ENCODE measurements at regions not wholly inside any gene's neighbourhood (a gene's known extent, or its start where the extent isn't known, plus 50 kb on each side); places are given as distances from the start of the nearest gene placed in this dataset.
"Not testable (repeated sequence)": the region's sequence is repeated elsewhere in the genome, so short reads cannot be mapped to it uniquely, and the experiment has no call there.

DNA sequence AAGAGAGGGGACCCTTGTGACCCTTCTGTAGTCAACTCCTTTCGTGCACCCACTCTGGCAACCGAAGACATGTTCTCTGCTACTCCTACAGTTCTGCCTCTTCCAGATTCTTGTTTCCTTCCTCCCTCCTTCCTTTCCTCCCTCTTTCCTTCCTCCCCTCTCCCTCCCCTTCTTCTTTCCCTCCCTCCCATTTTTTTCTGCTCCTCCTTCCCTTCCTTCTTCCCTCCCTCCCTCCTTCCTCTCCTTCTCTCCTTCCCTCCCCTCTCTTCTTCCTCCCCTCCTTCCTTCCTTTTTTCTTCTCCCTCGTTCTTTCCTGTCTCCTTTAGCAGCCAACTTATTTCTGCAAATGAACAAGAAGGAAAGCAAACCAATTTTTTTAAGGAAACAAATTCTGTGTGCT lies 111.5 kb downstream of the NPTX2 start:
- no peak for DNase-seq (ENCODE audit: low read depth)

DNA sequence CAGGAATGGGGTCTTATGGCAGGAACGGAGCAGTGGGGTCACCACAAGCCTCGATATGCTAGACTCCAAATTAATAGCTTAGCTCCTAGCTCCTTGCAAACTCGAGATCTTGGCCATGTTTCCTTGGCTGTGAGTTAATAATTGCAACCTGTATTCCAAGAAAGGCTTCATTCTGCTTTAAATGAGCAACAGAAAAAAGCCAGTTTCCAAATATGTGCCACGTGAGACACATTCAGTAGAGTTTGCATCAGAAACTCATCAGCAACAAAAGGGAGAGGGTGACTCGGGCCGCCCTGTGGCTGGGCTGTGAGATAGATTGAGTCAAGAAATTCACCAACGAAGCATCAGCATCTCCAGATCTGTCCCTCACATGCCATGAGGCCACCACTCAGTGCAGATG lies 112.0 kb downstream of the NPTX2 start:
- DNase-seq (ENCODE audit: low read depth): no peak

DNA sequence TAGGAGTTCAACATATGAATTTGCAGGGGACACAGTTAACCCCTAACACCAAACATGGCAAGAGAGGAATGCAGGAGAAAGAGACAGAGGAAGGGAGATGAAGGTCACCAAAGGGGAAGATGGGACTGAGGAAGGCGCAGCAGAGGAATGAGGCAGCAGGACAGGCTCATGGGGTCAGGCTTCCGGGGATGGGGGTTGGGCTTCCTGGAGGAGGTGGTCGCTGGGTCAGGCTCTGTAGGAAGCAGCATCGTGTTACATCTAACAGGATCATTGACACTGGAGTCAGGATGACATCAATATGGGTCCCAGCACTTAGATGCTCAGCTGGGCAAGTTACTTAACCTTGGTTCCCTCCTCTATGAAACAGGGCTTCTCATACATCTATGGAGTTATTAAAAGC lies 113.2 kb downstream of the NPTX2 start:
- DNase-seq (ENCODE audit: low read depth): no peak

DNA sequence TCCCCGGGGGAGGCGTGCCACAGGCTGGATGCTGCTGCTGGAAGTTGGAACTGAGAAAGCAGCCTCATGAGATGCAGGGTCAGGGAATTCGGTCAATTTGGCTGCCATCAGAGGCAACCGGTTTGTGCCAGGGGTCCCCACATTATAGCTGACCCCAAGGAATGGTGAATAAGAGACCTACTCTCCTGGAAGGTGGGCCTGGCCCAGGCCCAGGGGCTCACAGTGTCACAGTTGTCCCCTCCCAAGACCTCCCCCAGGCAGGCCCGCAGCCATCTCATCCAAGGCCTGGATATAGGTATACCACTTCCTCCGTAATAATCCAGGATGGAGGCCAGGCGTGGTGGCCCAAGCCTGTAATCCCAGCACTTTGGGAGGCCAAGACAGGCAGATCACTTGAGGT lies 114.6 kb downstream of the NPTX2 start:
- no peak for DNase-seq (ENCODE audit: low read depth)

DNA sequence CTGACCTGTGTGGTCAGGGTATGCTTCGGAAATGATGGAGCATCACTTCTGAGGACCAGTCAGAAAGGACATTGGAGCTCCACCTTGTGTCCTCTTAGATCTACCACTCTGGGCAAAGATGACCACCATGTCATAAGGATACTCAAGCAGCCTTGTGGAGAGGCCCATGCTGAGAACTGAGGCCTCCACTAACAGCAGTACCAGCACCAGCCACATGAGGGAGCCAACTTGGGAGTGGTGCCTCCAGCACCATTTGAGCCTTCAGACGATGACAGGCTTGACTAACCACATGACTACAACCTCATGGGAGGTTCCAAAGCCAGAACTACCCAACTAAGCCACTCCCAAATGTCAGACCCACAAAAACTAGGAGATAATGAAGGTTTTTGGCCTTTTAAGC lies 116.0 kb downstream of the NPTX2 start:
- DNase-seq (ENCODE audit: low read depth): no peak

DNA sequence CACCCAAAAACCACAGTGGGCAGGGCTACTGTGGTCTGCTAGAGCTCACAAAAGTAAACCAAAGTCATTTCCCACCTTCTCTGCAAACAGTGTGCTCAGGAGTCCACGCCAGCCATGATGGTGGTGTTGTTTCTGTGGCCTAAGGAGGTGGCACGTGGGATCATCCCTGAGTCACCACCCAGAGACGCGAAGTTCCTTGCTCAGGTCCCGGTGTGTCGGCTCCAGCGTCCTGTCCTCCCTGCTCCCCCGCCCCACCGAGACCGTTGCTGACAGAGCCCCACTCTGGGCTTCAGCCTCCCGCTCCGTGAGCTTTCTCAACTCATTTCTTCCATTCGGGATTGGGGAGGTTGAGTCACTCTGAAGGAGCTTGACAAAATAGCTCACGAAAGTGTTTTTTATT lies 118.7 kb downstream of the NPTX2 start:
- no peak for DNase-seq (ENCODE audit: low read depth)

DNA sequence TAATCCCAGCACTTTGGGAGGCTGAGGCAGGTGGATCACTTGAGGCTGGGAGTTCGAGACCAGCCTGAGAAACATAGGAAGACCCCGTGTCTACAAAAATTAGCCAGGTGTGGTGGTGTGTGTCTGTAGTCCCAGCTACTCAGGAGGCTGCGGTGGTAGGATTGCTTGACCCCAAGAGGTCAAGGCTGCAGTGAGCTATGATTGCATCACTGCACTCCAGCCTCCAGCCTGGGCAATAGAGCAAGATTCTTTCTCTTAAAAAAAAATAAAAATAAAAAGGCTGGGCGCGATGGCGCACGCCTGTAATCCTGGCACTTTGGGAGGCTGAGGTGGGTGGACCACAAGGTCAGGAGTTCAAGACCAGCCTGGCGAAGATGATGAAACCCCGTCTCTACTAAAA lies 119.4 kb downstream of the NPTX2 start:
- DNase-seq (ENCODE audit: low read depth): not testable (repeated sequence)

DNA sequence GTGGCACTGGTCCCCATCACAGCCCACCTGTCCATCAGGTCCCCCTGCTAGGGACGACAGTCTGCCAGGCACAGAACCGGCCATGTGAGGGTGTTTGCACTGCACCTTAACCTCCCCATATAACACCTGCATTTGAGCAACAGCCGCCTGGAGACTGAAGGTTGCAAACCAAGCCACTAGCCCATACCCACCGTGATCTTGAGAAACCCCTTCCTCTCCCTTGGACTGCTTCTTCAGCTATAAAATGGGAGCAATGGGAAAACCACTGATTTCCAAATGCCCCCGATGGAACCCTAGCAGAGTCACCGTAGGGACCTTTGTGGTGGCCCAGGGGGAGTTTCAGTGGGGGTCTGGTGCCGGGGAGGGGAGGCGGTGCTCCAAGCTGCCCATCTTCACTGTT lies 120.1 kb downstream of the NPTX2 start:
- DNase-seq (ENCODE audit: low read depth): no peak

DNA sequence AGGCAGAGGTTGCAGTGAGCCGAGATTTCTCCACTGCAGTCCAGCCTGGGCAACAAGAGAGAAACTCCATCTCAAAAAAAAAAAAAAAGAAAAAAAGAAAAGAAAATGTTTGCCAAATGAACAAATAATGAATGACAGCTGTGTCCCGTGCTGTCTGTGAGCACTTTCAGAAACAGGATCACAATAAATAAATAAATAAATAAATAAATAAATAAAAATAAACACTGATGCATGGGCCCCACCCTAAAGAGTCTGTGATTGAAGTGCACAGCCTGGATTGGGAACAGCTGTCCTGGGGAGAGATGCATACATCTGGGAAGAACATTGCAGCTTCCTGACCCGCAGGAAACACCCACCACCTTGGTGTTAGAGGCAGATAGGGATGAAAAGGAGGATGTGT lies 123.6 kb downstream of the NPTX2 start:
- no peak for DNase-seq (ENCODE audit: low read depth)

DNA sequence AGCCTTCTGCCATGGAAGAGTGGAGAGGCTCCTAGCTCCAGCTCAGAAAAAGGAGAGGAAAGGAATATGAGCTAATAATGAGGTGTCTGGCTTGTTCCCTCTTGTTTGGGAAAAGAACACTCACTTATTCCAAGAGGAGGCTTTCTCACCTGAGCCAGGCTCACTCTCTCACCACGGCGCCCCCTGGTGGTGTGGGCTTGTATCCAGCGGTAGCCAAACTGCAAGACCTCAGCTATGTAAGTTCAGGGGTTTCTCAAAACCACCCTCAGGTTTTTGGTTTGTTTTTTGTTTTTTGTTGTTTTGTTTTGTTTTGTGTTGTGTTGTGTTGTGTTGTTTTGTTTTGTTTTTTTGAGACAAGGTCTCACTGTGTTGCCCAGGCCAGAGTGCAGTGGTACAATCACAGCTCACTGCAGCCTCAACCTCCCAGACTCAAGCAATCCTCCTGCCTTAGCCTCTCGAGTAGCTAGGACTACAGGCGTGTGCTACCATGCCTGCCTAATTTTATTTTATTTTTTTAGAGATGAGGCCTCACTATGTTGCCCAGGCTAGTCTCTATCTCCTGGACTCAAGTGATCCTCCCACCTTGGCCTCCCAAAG lies 124.0 kb downstream of the TMEM130 start:
- DNase-seq (ENCODE audit: low read depth): peak; percentile 79

DNA sequence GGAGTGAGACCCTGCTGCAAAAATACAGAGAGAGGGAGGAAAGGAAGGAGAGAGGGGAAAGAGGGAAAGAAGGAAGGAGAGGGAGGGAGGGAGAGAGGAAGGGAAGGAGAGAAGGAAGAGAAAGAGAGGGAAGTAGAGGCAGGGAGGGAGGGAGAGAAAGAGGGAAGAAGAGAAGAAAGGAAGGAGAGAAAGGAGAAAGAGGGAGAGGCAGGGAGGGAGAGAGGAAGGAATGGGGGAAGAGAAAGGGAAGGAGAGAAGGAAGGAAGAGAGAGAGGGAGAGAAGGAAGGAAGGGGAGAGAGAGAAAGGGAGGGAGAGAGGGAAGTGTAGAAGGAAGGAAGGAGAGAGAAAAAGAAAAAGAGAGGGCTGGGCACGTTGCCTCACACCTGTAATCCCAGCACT lies 121.7 kb downstream of the TMEM130 start:
- DNase-seq (ENCODE audit: low read depth): no peak

DNA sequence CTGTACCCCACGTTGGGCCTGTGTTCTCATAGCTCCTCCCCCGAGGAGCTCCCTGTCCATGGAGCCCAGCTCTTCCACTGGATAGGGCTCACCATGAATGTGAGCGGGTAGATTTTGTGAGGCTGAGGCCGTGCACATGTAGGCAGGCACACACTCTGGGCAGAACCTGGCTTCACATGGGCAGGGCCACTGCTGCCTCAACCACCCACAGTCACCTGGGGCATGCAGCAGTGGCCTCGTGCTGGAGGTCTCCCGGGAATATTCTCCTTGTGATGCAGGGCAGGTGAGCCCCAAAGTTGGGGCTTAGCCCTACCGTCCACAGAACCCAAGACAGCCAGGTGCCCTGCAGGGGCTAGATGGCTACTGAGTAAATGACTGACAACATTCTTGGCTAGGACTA lies 116.6 kb downstream of the TMEM130 start:
- DNase-seq (ENCODE audit: low read depth): no peak

DNA sequence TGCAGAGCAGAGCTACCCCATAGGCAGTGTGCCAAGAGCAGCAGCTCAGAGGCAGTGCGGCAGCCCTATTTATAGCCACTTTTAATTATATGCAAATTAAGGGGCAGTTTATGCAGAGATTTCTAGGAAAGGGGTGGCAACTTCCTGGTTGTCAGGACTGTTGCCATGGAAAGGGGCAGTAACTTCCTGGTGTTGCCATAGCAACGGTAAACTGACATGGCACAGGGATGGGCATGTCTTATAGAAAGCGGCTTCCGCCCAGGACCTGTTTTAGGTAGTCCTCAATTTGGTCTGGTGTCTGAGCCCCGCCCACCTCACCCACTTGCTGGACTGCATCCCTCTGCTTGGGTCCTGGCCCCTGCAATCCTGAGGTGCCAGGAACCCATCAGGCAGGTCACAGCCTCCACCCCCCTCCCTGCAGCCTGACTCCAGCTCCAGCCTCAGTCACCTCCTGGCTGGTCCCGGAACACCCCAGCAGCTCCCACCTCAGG lies 115.8 kb downstream of the TMEM130 start:
- DNase-seq (ENCODE audit: low read depth): no peak

DNA sequence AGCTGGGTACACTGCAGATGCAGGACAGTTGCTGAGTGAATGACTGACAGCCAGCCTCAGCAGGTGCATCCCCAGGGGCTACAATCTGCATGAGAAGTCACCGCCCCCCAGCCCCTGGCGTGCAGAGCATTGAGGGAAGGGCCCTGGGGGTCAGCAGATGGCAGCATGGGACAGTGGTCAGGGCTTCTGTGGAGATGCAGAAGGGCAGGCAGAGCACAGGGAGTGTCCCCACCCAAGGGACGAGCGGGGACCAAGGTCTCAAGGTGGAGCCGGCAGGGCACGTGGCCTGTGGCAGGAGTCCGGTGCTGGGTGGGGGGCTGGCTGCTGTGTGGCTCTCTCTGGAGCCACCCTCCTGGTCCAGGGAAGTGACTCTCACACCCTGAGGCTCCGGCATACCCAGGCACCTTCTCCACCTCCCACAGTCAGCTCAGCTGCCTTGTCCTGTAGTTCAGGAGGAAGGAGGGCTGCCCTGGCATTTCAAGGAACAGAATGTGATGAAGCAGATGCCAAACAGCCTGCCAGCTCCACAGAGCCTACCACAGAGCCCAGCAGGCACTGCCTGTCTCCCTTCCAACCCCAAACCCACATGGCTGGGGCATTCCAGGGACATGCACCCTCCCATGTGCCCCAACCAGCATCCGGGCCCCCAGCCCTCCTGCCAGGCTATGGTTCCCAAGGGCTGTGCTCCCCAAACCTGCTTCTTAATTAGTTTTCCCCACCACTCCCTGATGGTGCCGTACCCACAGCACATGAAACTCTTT lies 114.5 kb downstream of the TMEM130 start:
- no peak for DNase-seq (ENCODE audit: low read depth)

DNA sequence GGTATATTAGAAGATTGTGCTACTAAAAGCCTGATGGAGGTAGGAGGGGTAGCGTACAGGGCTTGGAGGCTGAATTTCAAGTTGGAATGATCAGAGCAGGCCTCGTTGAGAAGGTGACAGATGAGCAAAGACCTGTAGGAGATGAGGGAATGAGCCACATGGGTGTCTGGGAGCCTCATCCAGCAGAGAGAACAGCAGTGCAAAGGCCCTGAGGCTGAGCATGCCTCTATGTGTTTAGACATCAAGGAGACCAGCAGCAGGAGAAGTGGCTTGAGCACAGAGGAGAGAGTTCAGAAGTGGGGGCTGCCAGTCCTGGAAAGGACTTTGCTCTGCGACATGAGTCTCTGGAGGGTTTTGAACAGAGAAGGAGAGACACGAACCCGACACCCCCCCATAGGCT lies 111.7 kb downstream of the TMEM130 start:
- no peak for DNase-seq (ENCODE audit: low read depth)

DNA sequence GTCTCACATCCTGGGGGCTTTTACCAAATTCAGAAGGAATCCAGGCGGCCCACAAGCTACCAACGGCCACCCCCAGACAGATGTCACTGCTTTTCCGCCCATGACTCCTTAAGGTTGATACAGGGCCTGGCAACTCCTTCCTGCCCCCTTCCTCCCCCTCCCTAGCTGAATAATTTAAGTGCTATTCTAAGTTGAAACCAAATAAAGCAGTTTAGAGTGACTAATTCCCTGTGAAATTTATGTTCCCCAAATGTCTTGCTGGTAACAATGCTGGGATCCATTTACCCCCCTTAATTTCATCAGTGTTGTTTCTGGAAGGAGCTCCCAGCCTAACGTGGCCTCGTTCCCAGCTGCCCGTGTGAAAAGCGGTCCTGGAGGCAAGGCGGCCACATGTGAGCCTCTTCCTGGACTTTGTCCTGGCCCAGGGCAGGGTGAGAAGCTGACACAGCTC lies 109.6 kb downstream of the TMEM130 start:
- DNase-seq (ENCODE audit: low read depth): no peak

DNA sequence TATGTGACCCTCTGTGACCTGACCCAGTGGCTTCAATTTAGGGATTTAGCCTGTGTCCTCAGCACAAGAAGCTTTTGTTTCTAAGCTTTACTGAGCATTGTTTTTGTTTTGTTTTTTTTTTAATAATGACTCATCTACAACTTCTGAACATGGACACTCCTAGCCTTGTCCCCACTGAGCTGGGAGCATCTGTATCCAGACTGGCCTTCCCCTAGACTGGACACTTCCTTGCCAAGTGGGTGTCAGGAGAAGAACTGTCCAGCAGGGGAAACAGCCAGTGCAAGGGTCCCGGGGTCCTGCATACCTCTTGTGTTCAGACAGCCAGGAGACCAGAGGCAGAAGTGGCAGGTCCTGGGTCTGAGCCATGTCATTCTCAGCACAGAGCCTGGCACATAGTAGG lies 108.6 kb downstream of the TMEM130 start:
- DNase-seq (ENCODE audit: low read depth): no peak

DNA sequence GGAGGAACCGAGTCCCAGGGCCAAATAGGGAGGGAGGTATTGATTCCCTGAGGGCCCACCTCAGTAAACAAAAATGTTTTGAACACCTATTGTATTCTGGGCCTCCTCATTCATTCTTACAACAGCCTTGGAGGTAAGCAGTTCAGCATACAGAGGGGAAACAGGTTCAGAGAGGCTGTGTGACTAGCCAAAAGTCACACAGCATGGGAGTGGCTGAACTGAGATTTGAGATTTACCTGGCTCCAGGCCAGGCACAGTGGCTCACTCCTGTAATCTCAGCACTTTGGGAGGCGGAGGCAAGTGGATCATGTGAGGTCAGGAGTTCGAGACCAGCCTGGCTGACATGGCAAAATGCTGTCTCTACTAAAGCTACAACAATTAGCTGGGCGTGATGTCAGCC lies 107.2 kb downstream of the TMEM130 start:
- DNase-seq (ENCODE audit: low read depth): no peak

DNA sequence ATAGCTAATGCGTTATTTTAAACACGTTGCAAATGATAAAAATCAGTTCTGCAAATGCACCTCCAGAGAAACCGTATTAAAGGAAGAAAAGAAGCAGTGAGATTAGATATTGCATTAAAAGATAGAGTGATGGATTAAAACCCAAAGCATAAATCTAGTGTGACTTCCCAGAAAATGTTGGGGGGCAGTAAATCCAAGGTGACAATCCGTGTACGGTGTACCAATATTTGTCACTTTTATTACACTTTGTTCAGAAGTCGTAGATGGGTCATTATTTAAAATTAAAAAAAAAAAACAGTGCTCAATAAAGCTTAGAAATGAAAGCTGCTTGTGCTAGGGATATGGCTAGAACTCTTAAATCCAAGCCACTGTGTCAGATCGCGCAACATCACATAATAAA lies 106.4 kb downstream of the TMEM130 start:
- DNase-seq (ENCODE audit: low read depth): no peak

DNA sequence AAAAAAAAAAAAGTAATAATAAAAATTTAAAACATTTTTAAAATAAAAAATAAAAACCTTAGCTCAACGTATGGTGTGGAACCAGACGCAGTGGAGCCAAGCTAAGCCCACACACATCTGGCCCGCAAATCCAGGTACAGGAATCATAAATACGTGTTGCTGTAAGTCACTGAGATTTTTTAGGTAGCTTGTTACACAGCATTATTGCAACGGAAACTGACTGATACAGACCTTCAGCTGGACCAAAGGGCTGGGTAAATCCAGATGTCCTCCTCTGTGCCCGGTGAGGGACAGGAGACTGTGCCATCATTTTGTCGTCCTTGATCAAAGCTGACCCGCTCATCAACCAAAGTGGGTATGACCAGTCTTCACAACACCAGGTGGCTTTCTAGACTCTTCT lies 104.9 kb downstream of the TMEM130 start:
- DNase-seq (ENCODE audit: low read depth): no peak

DNA sequence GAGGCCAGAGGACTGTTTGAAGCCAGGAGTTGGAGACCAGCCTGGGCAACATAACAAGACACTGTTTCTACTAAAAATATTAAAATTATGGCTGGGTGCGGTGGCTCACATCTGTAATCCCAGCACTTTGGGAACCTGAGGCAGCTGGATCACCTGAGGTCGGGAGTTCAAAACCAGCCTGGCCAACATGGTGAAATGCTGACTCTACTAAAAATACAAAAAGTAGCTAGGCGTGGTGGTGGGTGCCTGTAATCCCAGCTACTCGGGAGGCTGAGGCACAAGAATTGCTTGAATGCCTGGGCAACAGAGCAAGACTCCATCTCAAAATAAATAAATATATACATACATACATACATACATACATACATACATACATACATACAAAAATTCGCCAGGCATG lies 99.7 kb downstream of the TMEM130 start:
- DNase-seq (ENCODE audit: low read depth): not testable (repeated sequence)

DNA sequence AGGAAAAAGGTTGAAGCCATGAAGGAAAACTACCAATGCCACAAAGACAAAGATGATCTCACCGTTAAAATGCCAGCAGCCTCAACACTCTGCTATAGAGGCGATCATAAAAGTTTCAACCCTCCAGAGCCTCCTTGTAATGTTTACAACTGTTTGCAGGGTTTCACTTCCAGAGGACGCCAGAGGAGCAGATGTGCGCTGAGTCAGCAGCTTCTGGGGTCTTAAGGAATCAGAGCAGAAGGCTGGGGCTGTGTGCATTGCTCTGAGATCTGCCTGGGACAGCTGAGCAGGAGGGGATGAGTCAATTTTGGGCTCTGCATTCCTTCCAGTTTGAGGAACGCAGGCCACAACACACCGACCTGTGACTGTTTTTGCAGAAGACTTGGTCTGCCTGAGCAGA lies 98.3 kb downstream of the TMEM130 start:
- DNase-seq (ENCODE audit: low read depth): no peak

DNA sequence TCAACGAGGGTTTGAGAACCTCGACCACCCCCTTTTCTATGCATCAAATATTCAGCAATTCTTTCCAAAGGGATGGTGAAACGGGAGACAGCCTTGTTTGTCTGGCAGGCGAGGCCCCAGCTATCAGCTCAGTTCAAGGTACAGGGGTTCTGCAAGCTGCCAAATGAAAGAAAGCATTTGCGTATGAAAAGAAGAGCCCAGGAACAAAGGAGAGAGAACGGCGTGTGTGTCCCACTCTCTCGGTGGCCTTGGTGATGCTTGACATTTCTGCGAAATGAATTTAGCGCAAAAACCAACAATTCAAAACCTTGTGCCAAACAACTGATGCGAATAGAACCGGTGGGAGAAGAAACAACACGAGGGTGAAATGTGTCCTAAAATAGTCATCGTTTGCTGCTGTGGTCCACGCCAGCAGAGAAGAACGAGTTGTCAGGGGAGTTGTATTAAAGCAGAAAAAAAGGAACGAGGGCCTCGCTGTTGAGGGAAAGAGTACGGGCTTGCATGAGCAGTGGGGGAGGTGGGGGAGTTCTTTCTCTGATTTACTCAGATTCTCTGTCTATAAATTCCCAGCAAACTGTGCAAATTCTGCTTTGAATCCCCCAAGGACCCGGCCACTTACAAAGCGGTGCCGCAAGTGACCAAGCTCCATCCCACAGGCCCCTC lies 97.7 kb downstream of the TMEM130 start:
- DNase-seq (ENCODE audit: low read depth): no peak

All from activated T-cell treated with anti-CD3 and anti-CD28 coated beads for 1 hour (primary cell).